IMR-90 (cell line): ENCODE measurements at regions not wholly inside any gene's neighbourhood (a gene's known extent, or its start where the extent isn't known, plus 50 kb on each side); places are given as distances from the start of the nearest gene placed in this dataset.

Experiments used
- ATAC-seq: fragments of 200-7000 bp; cut with Tn5 transposase; 2 replicates; pipeline ENCODE4 v1.9.1; 2020; ENCODE audit warnings: low read depth, mild to moderate bottlenecking, moderate library complexity
- BruUV-seq: library from RNA; stranded (reverse); fragments of 400-500 nt; replicated peaks from 2 replicates; lab custom pipeline; 2021; lab: Mats Ljungman, UMichigan
- CTCF ChIA-PET: fragments of 300-600 bp; formaldehyde crosslinking; extraction: SDS; loops from one replicate; lab custom pipeline; 2021; ENCODE audit warnings: antibody characterized with exemption; lab: Yijun Ruan, JAX
- POLR2A ChIA-PET: fragments of 300-600 bp; sonication (Branson Sonifier 250); formaldehyde crosslinking; loops from one replicate; lab custom pipeline; 2022; ENCODE audit warnings: antibody characterized with exemption; ENCODE audit not compliant: unreplicated experiment; lab: Charles Lee
- DNase-seq: peaks from one replicate; pipeline ENCODE4 v3.0.0; 2013
- H2AFZ ChIP-seq: replicated peaks from 2 replicates; pipeline ENCODE3; 2013; ENCODE audit warnings: low read length, mild to moderate bottlenecking; ENCODE audit not compliant: poor library complexity
- H2AK5ac ChIP-seq: 2 replicates; pipeline ENCODE4 v1.6.1; 2013; ENCODE audit warnings: low read depth, low read length, inconsistent platforms
- H2AK9ac ChIP-seq: replicated peaks from 2 replicates; pipeline ENCODE3; 2013; ENCODE audit warnings: mild to moderate bottlenecking, low read depth, low read length, moderate library complexity; ENCODE audit not compliant: poor library complexity
- H2BK120ac ChIP-seq: 2 replicates; pipeline ENCODE4 v1.6.1; 2013; ENCODE audit warnings: low read depth, low read length, inconsistent platforms
- H2BK15ac ChIP-seq: 3 replicates; pipeline ENCODE4 v1.6.1; 2013; ENCODE audit warnings: low read depth, low read length, inconsistent platforms
- H2BK20ac ChIP-seq: 2 replicates; pipeline ENCODE4 v1.6.1; 2013; ENCODE audit warnings: low read depth, mild to moderate bottlenecking, inconsistent platforms, low read length, moderate library complexity
- H2BK5ac ChIP-seq: 2 replicates; pipeline ENCODE4 v1.6.1; 2013; ENCODE audit warnings: mild to moderate bottlenecking, low read depth, low read length, inconsistent platforms; ENCODE audit not compliant: poor library complexity, severe bottlenecking
- H3K14ac ChIP-seq: replicated peaks from 2 replicates; pipeline ENCODE4 v1.6.1; 2013; ENCODE audit warnings: low read depth, low read length, inconsistent platforms
- H3K18ac ChIP-seq: 2 replicates; pipeline ENCODE4 v1.6.1; 2013; ENCODE audit warnings: low read depth, low read length, control low read depth
- H3K23ac ChIP-seq: 2 replicates; pipeline ENCODE4 v1.6.1; 2013; ENCODE audit warnings: low read depth, low read length, inconsistent platforms
- H3K27ac ChIP-seq: 2 replicates; pipeline ENCODE4 v1.5.1; 2013; ENCODE audit warnings: mild to moderate bottlenecking, control low read depth, low read length; ENCODE audit not compliant: insufficient read depth
- H3K27me3 ChIP-seq: 2 replicates; pipeline ENCODE4 v1.6.1; 2013; ENCODE audit warnings: low read length; ENCODE audit not compliant: control insufficient read depth, insufficient read depth
- H3K36me3 ChIP-seq: 2 replicates; pipeline ENCODE4 v1.6.1; 2013; ENCODE audit warnings: low read length, mixed read lengths; ENCODE audit not compliant: control insufficient read depth, insufficient read depth
- H3K4ac ChIP-seq: 2 replicates; pipeline ENCODE4 v1.6.1; 2013; ENCODE audit warnings: low read depth, low read length, inconsistent platforms
- H3K4me1 ChIP-seq: 2 replicates; pipeline ENCODE4 v1.6.1; 2013; ENCODE audit warnings: low read length, mixed read lengths; ENCODE audit not compliant: control insufficient read depth, insufficient read depth
- H3K4me2 ChIP-seq: 2 replicates; pipeline ENCODE4 v1.6.1; 2013; ENCODE audit warnings: low read depth, mild to moderate bottlenecking, control low read depth, low read length, moderate library complexity
- H3K4me3 ChIP-seq: 2 replicates; pipeline ENCODE4 v1.5.1; 2013; ENCODE audit warnings: low read depth, mild to moderate bottlenecking, control low read depth, low read length, moderate library complexity; ENCODE audit not compliant: insufficient read depth
- H3K56ac ChIP-seq: 2 replicates; pipeline ENCODE4 v1.6.1; 2013; ENCODE audit warnings: low read length, inconsistent platforms; ENCODE audit not compliant: insufficient read depth; ENCODE audit errors: extremely low read depth
- H3K79me1 ChIP-seq, 2 experiments: 2 replicates each; pipeline ENCODE4 v1.6.1; 2013; ENCODE audit warnings: low read length in 2 of 2, inconsistent platforms in 1 of 2, low read depth in 1 of 2
- H3K9ac ChIP-seq: 2 replicates; pipeline ENCODE4 v1.6.1; 2013; ENCODE audit warnings: low read depth, low read length, control low read depth
- H3K9me1 ChIP-seq: 2 replicates; pipeline ENCODE4 v1.6.1; 2013; ENCODE audit warnings: low read length, inconsistent platforms; ENCODE audit not compliant: insufficient read depth
- H3K9me3 ChIP-seq: 2 replicates; pipeline ENCODE4 v1.6.1; 2013; ENCODE audit warnings: low read length; ENCODE audit not compliant: control insufficient read depth, insufficient read depth
- H4K20me1 ChIP-seq: 2 replicates; pipeline ENCODE4 v1.6.1; 2013; ENCODE audit warnings: low read length, inconsistent platforms; ENCODE audit not compliant: insufficient read depth
- H4K5ac ChIP-seq: 2 replicates; pipeline ENCODE4 v1.6.1; 2013; ENCODE audit warnings: mild to moderate bottlenecking, low read depth, low read length, control low read depth
- H4K8ac ChIP-seq, 2 experiments: 2 replicates each; pipeline ENCODE4 v1.6.1; 2013; ENCODE audit warnings: low read depth in 2 of 2, low read length in 2 of 2, control low read depth in 1 of 2, inconsistent platforms in 1 of 2
- H4K91ac ChIP-seq: 2 replicates; pipeline ENCODE4 v1.6.1; 2013; ENCODE audit warnings: low read depth, low read length, inconsistent platforms; ENCODE audit not compliant: insufficient read depth
- CEBPB ChIP-seq: IDR thresholded peaks from 2 replicates; pipeline ENCODE4 v1.6.1; 2012; ENCODE audit warnings: low read depth, low read length, improper control_type of control experiment
- CHD1 ChIP-seq: IDR thresholded peaks from 2 replicates; pipeline ENCODE4 v1.6.1; 2012; ENCODE audit warnings: low read depth, low read length, improper control_type of control experiment
- MAZ ChIP-seq: IDR thresholded peaks from 2 replicates; pipeline ENCODE4 v1.6.1; 2012; ENCODE audit warnings: low read depth, mild to moderate bottlenecking, low read length, improper control_type of control experiment, moderate library complexity, borderline replicate concordance
- MXI1 ChIP-seq: IDR thresholded peaks from 2 replicates; pipeline ENCODE4 v1.6.1; 2012; ENCODE audit warnings: low read depth, mild to moderate bottlenecking, low read length, moderate library complexity, borderline replicate concordance
- RAD21 ChIP-seq: IDR thresholded peaks from 2 replicates; pipeline ENCODE4 v1.6.1; 2012; ENCODE audit warnings: low read length, improper control_type of control experiment
- USF2 ChIP-seq: fragments of 150-350 bp; IDR thresholded peaks from 2 replicates; pipeline ENCODE4 v1.6.1; 2017; ENCODE audit warnings: mild to moderate bottlenecking, antibody characterized with exemption, low read length, low read depth
- WGBS, 2 experiments: methylation state at CpG; one replicate each; pipeline versions ENCODE4 v1.1.5 to v1.1.7; 2013; ENCODE audit warnings: missing lambda C conversion rate in 2 of 2; ENCODE audit not compliant: insufficient read length in 1 of 2; ENCODE audit errors: extremely low coverage in 2 of 2; 5-methylcytosine and 5-hydroxymethylcytosine counted together
- dilution Hi-C: fragments of 300-500 bp; cut with HindIII; formaldehyde crosslinking; loops from one replicate; pipeline ENCODE4 v1.14.3; 2018; ENCODE audit warnings: low sequenced_read_pairs; ENCODE audit not compliant: unreplicated experiment
- in situ Hi-C: fragments of 300-500 bp; cut with MboI; formaldehyde crosslinking; loops from 3 replicates; pipeline ENCODE4 v1.14.3; 2019; ENCODE audit warnings: low sequenced_read_pairs, inconsistent platforms, mixed read lengths
- intact Hi-C: fragments of 100-400 bp; cut with micrococcal nuclease; formaldehyde crosslinking; loops from 2 replicates; pipeline ENCODE4 v1.10.0; 2022

DNA sequence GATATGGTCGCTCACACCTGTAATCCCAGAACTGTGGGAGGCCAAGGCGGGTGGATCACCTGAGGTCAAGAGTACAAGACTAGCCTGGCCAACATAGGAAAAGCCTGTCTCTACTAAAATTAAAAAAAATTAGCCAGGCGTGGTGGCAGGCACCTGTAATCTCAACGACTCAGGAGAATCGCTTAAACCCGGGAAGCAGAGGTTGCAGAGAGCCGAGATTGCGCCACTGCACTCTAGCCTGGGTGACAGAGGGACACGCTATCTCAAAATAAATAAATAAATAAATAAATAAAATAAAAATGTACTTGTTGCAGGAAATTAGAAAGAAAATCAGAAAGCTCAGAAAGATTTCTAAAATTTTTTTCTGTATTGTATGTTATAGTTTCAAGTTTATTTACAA lies 113.9 kb downstream of the LITAF start:
- Histone ChIP-seq H3K27me3 (peaks cover 15% of the 10 kb centered on the region), H3K18ac (no peak overlapping the region), H2AK5ac (no peak overlapping the region), H4K5ac (no peak overlapping the region), H3K56ac (no peak overlapping the region), H2BK5ac (no peak overlapping the region), H4K91ac (no peak overlapping the region), H2AFZ (no peak overlapping the region), H3K79me1 (no peaks in the 10 kb centered on the region), H3K27ac (no peak overlapping the region), H3K36me3 (no peaks in the 10 kb centered on the region), H3K14ac (no peak overlapping the region), H3K9me1 (peaks cover 3% of the 10 kb centered on the region; the same call in 1 of the 2 replicates), H3K23ac (no peak overlapping the region), H3K9me3 (no peaks in the 10 kb centered on the region), H3K4me2 (no peak overlapping the region), H3K4ac (no peak overlapping the region), H3K4me3 (no peak overlapping the region), H2BK15ac (no peak overlapping the region), H2BK20ac (no peak overlapping the region), H4K8ac (no peak overlapping the region), H2BK120ac (no peak overlapping the region), H3K9ac (no peak overlapping the region), H2AK9ac (no peak overlapping the region), H4K20me1 (no peaks in the 10 kb centered on the region), H3K4me1 (no peaks in the 10 kb centered on the region)
- WGBS, 2 experiments: no CpG with 5 or more reads among the region's 9 CpGs
- DNase-seq (no peak), ATAC-seq (no peak)
- intact Hi-C loops: loop anchor here (10.0 kb wide), 1 partner anchor 48 kb away; no protein-coding TSS in a partner anchor
- POLR2A ChIA-PET: no interaction called here
- in situ Hi-C loops: no loop called here
- CTCF ChIA-PET: no interaction called here
- dilution Hi-C loops: no loop called here
- TF ChIP-seq MXI1: no peak
- TF ChIP-seq MAZ: no peak
- no peak for TF ChIP-seq RAD21
- no peak for TF ChIP-seq CEBPB
- TF ChIP-seq USF2: no peak
- no peak for TF ChIP-seq CHD1
- BruUV-seq: no TSS peak
